ENCODE measurements at regions not wholly inside any gene's neighbourhood (a gene's known extent, or its start where the extent isn't known, plus 50 kb on each side); places are given as distances from the start of the nearest gene placed in this dataset.

DNA sequence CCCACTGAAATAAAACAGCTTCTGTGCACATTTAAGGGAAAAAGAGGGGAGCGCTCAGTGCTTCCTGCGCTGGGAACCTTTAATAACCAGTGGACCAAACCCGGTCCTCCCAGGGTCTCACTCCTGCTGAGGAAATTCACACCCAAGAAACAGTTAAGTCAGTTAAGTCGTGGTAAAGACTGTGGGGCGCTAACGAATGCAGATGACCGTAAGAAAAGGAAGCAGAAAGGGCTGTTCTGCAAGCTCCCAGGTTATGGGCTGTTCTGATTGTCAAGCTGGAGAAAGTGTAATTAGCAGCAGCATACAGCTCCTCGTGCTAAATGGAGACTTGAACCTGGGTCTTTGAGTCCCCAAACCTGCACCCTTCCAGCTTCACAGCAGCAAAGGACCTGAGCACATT lies 536.6 kb downstream of the NPHP4 start:
- TF ChIP-seq POLR2AphosphoS5 (IDR thresholded peaks at IDR 0.05; ENCODE audit: low read depth, low read length) = no peak
- TF ChIP-seq FOXP2 (optimal IDR thresholded peaks at IDR 0.05; ENCODE audit: borderline replicate concordance, extremely low read depth, extremely low read length, insufficient read depth) = no peak
- no peak for TF ChIP-seq TAF1 (IDR thresholded peaks at IDR 0.05; ENCODE audit: borderline replicate concordance, insufficient read depth, low read length)

Measured in PFSK-1 (cell line).